CD4-positive, alpha-beta T cell treated with Interleukin-4 for 4 hours (primary cell): ENCODE measurements at regions not wholly inside any gene's neighbourhood (a gene's known extent, or its start where the extent isn't known, plus 50 kb on each side); places are given as distances from the start of the nearest gene placed in this dataset.
"Not testable (repeated sequence)": the region's sequence is repeated elsewhere in the genome, so short reads cannot be mapped to it uniquely, and the experiment has no call there.

ENCODE experiments used
- DNase-seq: peaks from one replicate; pipeline ENCODE4 v3.0.0-alpha.2; 2020

DNA sequence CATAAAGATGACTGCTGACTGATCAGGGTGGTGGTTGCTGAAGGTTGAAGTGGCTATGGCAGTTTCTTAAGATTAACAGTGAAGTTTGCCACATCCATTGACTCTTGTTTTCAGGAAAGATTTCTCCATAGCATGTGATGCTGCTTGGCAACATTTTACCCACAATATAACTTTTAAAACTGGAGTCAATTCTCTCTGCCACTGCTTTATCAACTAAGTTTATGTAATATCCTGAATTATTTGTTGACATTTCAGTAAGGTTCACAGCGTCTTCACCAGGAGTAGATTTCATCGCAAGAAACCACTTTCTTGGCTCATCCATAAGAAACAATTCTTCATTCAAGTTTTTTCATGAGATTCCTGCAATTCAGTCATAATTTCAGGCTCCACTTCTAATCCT is 166.5 kb upstream of the SPRY1 start:
- no peak for DNase-seq

DNA sequence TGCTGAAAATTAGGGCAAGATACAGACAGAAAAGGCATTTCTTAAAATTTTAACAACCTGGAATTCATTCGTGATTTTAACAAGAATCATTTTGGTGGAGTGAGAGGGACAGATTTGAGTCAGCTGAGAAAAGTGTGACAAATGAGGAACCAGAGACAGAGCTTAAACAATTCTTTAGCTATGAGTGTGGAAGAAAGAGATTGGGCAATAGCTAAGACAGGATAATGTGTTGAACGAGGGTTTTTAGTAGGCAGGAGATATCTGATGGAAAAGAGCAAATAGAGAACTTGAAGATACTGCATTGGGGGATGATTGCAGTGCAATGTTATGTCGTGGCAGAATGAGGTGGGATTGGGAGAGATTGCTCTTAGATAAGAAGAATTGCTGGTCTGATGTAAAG is 164.2 kb upstream of the SPRY1 start:
- no peak for DNase-seq

DNA sequence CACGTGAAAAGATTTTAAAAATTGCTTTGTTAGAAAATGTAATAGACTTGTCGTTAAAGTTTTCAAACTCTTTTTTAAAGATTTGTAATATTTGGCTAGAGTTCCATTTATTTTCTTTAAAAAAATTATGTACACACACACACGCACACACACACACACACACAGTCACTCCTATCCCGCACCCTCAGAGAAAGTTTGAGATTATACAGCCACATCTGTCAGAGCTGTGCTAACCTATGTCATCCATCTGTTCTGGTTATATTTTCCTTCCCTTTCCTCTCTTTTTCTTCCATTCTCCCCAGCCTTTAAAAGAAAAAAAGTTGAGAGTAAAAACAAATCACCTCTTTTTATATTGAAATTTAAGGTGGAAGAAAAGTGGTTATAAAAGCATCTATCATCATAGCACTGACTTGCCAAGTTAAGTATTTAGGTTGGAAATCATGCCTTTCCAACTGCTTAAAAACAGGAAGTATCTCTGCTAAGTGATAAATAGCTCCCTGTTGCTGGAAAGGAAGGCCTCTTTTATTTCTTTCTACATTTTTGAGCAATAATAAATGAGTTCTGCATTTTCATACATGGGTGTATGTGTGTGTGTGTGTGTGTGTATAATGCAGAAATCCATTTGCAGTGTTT is 163.3 kb upstream of the SPRY1 start:
- DNase-seq, result no peak

DNA sequence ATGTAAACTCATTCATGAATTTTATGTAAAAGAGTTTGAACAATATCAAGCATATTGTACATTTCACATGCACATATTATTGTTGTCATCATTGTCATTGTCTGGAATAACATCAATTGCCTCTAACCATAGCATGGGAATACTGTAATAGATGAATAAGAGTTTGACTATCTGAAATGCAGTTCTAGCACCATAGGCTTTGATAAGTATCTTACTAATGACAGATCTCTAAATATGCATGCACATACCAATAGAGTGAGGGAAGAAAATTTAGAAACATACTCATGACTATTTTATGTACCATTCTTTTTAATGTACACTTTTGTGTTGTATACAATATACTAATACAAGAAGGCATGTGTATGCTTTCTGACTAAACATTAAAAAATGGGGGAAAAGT is 161.6 kb upstream of the SPRY1 start:
- no peak for DNase-seq

DNA sequence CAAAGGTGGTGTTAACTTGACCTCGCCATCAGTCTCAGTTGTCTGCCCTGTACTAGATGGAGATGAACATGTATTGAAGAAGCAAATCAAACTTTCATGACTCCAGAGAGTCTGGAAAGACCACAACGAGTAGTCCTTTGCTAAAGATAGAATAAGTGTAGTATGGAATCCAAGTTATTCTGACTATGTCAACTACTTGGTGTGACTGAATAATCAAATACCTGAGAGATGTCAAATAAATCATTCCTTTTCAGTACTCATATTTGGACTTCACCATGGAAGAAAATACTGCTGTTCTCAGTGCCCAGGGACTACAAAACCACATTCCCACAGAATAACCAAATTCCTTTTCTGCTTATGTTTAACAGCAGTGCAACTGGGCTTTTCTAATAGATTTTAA is 161.2 kb upstream of the SPRY1 start:
- no peak for DNase-seq

DNA sequence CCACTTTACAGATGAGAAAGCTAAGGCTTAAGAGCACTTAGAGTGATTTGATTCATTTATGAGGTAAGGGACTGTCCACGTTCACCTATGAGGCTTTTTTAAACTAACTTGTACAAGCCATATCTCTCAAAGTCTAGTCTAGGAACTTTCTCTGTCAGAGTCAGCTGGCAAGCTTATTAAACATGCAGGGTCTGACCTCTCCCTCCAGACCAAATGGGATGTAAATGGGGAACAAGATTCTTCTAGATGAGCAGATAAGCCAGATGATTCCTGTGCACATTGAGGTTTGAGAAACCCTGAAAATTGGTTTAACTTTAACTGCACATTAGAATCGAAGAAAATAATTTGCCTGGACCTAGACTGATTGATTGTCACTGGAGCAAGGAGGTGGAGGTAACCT is 160.0 kb upstream of the SPRY1 start:
- no peak for DNase-seq

DNA sequence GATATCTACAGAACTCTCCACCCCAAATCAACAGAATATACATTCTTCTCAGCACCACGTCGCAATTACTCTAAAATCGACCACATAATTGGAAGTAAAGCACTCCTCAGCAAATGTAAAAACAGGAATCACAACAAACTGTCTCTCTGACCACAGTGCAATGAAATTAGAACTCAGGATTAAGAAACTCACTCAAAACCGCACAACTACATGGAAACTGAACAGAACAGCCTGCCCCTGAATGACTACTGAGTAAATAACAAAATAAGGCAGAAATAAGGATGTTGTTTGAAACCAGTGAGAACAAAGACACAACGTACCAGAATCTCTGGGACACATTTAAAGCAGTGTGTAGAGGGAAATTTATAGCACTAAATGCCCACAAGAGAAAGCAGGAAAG is 156.3 kb upstream of the SPRY1 start:
- not testable (repeated sequence) for DNase-seq

DNA sequence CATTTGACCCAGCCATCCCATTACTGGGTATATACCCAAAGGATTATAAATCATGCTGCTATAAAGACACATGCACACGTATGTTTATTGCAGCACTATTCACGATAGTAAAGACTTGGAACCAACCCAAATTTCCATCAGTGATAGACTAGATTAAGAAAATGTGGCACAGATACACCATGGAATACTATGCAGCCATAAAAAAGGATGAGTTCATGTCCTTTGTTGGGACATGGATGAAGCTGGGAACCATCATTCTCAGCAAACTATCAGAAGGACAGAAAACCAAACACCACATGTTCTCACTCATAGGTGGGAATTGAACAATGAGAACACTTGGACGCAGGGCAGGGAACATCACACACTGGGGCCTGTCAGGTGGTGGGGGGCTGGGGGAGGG is 153.4 kb upstream of the SPRY1 start:
- DNase-seq, result not testable (repeated sequence)

DNA sequence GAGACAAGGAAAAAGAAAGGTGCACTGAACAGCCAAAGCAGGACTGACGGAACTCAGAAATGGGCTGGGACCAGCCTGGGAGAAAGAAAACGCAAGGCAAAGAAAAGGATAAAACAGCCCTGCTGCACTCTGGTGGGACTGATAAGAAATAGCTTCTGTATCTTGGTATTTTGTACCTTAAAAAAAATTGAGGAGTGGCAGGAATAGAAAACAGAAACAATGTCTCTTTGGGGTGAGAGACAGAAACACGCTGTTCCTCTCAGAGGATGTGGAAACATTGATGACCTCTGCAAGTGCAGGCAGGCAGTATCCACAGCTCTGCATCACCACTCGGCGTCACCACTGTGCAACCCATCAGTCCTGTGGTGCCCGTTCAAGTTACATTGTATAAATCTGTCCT is 152.5 kb upstream of the SPRY1 start:
- DNase-seq, result no peak

DNA sequence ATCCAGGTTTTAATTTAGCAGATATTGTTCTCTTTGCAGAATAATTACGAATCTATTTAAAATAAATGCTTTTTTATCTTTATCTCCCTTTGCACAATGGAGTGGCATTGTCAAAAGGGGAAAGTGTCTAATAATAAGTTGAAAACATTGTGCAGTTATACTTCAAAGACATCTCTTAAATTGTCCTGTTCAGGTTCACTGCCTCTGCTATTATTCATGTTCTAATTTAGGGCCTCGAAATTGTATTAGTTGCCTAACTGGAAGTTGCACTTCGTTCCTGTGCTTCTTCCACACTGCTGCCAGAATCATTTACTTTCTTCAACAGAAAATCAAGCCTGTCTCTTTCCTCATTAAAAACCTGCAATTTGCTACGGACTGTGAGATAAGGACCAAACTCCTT is 150.5 kb upstream of the SPRY1 start:
- no peak for DNase-seq

DNA sequence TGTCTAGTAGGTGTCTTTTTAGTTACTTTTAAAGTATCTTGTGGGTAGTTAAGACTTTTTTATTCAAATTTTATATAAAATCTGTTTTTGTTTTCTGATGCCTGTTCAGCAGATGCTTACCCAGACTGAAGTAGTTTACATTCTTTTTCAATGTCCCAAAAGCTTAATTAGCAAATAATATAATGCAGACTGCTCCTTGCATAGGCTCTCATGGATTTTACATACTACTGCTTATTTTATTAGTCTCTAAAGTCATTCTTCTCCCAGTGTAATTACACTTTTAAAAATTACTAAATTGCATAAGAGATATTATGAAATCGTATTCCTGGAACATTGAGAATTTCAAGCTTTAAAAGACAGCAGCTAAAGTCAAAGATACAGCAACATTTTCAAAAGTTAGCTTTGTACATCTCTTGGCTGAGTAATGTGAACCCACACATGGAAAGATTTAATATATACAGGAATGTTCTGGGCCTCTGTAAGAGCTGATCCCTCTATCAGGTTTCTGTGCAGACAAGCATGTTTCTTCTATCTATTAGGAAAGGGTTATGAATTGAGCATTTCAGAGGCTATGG is 148.4 kb upstream of the SPRY1 start:
- DNase-seq, result no peak

DNA sequence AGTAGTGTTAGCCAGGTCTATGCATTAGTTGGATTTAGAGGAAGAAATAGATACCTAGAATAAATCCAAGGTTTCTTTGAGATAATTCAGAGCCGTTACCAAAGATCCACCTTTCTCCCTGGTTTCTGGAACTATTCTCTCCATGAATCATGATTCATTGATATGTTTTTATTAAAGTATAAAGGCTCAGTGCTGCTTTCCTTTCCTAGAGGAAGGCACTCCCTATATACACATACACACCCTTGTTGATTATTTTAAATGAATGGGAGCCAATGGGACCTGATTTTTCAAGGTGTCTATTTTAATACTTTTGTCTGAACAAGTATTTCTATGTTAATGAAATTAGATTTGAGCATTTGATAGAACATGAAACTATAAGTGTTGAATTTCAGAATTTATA is 146.8 kb upstream of the SPRY1 start:
- no peak for DNase-seq

DNA sequence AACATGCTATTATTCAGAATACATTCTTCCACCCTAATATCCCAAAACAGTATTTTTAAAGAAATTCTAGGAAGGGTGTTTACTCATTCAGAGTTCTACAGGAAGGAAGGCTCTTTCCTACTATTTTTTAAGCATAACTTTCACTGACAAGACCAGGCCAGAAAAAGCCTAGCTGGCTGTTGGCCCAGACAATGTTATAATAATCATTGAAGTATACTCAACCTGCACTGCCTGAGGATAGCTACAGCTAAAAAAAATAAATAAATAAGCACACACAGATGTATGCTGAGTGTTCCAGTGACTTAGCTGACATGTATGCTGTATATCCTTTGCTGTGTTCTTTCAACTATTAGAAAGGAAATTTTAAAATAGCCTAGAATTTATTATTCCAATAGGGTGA is 145.8 kb upstream of the SPRY1 start:
- DNase-seq, result no peak

DNA sequence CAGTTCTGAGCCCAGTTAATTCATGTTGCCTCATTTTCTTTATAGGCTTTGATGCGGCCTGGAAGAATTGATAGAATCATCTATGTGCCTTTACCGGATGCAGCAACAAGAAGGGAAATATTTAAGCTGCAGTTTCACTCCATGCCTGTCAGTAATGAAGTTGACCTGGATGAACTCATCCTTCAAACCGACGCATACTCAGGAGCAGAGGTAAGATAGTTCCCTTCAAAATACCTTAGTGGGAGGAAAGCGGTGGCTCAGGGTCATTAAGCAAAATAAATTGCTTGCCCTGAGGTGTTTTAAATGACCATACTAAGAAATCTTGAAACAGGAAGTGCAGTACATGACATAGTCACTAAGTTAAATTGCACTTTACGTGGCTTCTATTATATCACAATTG is 140.6 kb upstream of the SPRY1 start:
- DNase-seq, result no peak

DNA sequence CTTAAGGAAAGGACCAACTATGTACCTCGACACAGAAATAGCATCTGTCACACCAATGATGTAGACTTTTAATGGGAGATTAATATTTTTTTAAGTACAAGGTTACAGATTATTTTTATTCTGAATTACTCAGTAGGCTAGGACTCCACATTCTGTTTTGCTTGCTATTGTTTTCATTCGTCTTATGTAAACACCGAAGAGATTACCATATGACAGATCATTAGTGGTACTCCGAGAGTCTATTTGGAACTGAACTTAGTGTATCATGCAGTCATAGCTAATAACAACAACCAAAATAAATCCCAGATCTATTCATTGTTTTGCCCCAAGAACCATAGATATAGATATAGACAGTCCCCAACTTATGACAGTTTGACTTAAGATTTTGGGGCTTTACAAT is 139.7 kb upstream of the SPRY1 start:
- no peak for DNase-seq

DNA sequence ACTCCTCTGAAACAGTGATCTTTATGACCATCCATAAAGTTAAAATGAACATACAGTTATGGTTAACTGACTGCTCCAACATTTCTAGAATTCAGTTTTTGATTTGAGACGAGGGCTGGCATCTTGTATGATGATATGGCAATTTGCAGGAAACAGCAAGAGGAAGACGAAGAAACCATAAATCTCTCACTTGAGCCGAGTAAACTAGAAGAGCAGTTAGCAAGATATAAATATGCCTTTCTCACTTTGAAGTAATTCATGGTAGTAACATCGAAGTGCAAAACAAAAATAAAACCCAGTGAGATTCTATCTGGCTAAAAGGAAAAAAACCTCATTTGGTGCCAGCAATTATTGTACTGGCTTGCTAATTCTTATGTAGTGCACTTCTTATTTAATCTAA is 139.0 kb upstream of the SPRY1 start:
- DNase-seq, result no peak

DNA sequence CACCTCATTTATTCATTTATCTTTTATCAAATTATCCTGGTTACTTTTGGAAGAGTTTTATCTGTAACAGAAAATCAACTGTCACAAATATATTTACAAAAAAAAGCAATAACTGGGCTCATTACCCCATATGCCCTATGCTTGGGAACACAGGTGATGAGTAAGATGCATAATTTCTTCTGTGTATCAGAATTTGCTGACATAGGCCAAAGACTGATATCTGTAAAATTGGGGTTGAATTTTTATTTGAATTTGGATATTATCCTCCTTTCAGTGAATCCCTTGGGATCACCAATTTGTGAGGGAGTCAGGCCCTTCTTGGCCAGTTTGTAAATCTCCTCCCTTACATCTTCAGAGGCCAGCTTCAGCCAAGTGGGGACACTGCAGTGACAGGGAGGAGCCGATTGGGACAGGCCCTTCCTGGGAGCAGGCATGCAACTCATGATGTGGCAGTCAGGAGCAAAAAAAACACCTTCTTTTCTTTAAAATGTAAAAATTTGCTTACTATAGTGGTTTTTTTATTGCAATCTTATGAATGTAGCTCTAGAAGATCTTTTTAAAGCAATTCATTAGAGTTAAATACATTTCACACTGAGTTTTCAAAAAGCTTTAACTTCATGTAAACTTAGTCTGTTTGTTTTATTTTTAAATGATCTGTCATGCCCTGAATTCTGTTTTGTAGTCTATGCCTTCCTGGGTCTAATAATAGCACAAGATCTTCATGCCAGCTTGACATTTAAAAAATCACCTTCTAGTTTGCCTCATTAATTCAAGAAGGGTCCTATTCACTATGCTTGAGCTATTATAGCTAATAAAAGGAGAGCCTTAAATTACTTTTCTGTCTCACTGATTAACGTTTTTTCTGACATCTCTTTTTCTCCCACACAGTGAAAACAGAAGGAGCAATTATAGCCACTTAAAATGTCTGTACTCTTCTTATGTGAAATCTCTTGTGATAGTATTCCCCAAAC is 136.6 kb upstream of the SPRY1 start:
- DNase-seq, result no peak

DNA sequence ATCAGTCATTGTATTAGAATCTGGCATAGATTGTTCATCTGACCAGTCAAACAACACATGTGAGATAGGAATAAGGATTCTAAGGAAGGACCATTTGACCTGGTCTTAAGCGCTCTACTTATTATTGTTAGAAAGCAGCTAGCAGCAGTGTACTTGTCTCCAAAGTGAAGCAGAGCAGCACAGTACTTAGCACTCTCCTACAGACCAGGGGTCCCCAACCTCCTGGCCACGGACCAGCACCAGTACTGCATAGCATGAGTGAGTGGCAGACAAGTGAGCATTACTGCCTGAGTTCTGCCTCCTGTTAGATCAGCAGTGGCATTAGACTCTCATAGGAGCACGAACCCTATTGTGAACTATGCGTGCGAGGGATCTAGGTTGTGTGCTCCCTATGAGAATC is 135.9 kb upstream of the SPRY1 start:
- DNase-seq, result no peak

DNA sequence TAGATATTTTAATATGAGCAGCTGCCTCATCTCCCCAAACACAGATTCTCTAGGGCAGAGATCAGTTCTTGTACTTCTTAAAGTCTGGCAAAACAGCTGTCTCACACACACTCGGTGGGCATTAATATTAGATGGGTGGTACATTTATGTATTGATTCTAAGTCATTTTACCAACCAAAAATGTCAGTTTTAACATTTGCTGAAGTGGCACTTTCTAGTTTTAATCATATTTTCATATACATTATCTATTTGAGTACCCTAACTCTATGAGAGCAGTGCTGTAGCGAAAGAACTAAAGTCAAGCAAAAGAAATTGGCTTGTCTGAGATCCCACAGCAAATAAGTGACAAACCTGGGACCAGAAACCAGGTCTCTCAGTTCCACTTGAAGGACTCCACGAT is 134.5 kb upstream of the SPRY1 start:
- no peak for DNase-seq

DNA sequence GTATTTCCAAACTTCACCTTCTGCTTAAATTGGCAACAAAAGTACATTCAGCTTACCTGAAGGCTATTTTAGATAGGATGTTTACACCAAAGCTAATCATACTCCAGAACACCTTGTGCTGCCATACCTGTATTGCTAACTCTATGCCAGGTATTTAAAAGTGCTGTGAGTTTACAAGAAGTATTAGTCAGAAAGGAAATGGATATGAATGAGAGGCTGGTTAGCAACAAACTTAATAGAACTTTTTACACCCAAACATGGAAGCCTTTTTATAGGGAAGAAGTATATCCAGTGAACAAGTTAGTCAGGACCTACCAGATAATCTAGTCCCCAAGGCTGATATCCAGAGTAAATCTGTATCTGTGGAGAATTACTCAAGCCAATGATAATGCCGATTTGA is 131.2 kb upstream of the SPRY1 start:
- no peak for DNase-seq

DNA sequence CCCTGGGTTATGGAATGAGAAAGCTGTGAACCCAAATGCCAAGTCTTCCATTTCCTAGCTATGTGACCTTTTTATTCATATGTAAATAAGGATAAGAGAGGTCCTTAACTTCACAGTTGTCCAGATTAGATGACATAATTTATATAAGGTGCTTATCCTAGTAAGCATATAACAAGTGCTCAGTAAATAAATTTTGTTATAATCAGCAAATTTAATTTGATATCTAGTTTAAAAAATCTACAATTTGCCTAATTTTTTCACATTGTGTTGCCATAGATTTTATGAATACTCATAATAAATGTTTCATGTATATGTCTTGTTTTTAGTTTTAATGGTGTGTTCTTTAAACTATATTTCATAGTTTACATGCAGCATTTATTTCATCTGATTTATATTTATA is 130.4 kb upstream of the SPRY1 start:
- DNase-seq, result no peak

DNA sequence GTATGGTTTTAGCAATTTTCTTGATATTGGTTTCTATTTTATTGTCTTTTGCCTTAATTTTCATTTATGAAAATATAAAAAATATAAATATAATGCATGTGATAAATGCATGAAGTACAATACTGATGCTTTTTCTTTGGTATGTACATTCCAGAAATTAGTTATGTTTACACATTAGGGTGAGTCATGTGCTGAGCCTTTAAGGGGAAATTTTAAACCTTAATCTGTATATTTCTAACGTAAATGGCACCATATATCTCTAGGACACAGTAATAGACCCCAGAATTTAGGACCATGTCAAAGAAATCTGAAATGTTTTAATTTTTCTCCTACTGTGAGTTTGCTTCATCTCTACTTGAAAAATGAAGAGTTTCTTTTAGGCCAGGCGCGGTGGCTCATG is 117.8 kb upstream of the SPRY1 start:
- DNase-seq, result no peak

DNA sequence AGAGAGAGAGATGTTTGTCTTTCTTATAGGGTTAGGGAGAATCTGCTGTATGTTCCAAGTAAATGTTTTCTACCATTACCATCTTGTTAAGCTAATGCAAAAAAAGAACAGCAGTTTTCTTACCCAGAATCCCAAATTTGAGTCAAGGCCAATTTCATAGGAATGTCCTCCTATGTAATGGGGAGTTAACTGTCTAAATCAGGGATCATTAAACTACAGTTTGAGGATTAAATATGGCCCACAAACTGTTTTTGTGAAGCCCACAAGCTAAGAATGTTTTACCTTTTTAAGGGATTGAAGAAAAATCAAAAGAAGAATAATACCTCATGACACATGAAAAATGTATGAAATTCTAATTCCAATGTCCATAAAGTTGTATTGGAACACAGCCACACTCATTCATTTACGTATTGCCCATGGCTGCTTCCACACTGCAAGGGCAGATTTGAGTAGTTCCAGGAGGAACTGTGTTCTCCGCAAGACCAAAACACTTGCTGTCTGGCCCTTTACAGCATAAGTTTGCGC is 113.2 kb upstream of the SPRY1 start:
- no peak for DNase-seq

DNA sequence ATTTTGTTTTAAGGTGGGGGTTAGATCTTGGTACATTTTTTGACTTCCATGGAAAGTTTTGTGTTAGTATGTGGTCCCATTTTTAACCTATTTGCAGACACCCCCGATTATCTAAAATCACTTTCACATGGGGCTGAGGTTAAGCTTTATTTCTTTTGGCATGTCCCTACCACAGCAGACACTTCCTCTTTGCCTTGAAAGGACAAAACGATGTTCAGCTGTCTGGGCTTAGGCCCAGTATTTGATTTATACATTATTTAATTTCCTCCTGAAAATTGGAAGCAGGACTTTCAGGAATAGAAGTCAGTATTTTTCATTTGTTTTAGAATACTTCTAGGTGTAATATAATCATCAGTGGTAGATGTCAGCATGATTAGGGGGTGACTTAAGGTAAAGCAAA is 112.4 kb upstream of the SPRY1 start:
- no peak for DNase-seq
